ENCODE measurements at regions not wholly inside any gene's neighbourhood (a gene's known extent, or its start where the extent isn't known, plus 50 kb on each side); places are given as distances from the start of the nearest gene placed in this dataset.

DNA sequence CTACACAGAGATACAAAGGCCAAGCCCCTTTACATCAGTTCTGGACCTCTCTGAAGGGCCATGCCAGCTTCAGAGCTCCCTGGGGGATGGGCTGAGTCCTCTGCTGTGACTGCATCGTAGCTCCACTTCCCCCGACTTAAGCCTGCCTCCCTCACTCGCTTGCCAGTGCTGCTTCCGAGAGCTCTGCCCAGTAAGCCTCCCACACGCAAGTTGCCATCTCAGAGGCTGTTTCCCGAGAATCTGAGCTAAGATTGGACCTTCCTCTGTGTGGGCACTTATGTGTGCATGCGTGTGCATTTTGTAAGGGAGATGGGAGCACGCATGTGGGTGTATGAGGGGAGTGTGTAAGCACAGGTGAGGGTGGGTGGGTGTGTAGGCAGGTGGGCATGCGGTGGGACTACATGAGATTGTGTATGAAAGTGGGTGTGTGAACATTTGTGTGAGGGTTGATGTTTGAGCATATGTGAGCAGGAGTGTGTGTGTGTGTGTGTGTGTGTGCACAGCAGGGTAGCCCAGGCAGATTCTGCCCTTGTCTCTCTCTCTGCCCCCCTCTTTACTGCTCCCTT, 163.0 kb upstream of the SYT13 start:
- no peak for DNase-seq (ENCODE audit: low spot score)
- TF ChIP-seq, protein P1, sequence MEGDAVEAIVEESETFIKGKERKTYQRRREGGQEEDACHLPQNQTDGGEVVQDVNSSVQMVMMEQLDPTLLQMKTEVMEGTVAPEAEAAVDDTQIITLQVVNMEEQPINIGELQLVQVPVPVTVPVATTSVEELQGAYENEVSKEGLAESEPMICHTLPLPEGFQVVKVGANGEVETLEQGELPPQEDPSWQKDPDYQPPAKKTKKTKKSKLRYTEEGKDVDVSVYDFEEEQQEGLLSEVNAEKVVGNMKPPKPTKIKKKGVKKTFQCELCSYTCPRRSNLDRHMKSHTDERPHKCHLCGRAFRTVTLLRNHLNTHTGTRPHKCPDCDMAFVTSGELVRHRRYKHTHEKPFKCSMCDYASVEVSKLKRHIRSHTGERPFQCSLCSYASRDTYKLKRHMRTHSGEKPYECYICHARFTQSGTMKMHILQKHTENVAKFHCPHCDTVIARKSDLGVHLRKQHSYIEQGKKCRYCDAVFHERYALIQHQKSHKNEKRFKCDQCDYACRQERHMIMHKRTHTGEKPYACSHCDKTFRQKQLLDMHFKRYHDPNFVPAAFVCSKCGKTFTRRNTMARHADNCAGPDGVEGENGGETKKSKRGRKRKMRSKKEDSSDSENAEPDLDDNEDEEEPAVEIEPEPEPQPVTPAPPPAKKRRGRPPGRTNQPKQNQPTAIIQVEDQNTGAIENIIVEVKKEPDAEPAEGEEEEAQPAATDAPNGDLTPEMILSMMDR (IDR thresholded peaks at IDR 0.05), result no peak
- no peaks in the 10 kb centered on the region for H3K36me3 ChIP-seq
- no peak overlapping the region for H3K4me3 ChIP-seq
- H3K27ac ChIP-seq, result no peak overlapping the region
- no peaks in the 10 kb centered on the region for H3K4me1 ChIP-seq
- H3K27me3 ChIP-seq, result no peaks in the 10 kb centered on the region
- H3K9me3 ChIP-seq, result no peaks in the 10 kb centered on the region

GRCh38 chr11:45448561-45448960, 162.4 kb upstream of the SYT13 start:
- Histone ChIP-seq H3K4me3 (no peak overlapping the region), H3K27ac (no peak overlapping the region), H3K27me3 (no peaks in the 10 kb centered on the region), H3K9me3 (no peaks in the 10 kb centered on the region), H3K36me3 (no peaks in the 10 kb centered on the region), H3K4me1 (no peaks in the 10 kb centered on the region)
- TF ChIP-seq, protein P1 (IDR thresholded peaks at IDR 0.05), result no peak
- no peak for DNase-seq (ENCODE audit: low spot score)

GRCh38 chr11:45446998-45447397, 160.9 kb upstream of the SYT13 start:
- H3K27ac ChIP-seq, result no peak overlapping the region
- no peak for DNase-seq (ENCODE audit: low spot score)

GRCh38 chr11:45446434-45446833, 160.3 kb upstream of the SYT13 start:
- Histone ChIP-seq H3K27me3 (no peaks in the 10 kb centered on the region), H3K4me3 (no peak overlapping the region)

More at GRCh38 chr11:45446998-45447397, 160.9 kb upstream of the SYT13 start:
- Histone ChIP-seq H3K27me3 (no peaks in the 10 kb centered on the region), H3K4me3 (no peak overlapping the region), H3K4me1 (no peaks in the 10 kb centered on the region), H3K36me3 (no peaks in the 10 kb centered on the region), H3K9me3 (no peaks in the 10 kb centered on the region)
- TF ChIP-seq, protein P1 (IDR thresholded peaks at IDR 0.05), result no peak

DNA sequence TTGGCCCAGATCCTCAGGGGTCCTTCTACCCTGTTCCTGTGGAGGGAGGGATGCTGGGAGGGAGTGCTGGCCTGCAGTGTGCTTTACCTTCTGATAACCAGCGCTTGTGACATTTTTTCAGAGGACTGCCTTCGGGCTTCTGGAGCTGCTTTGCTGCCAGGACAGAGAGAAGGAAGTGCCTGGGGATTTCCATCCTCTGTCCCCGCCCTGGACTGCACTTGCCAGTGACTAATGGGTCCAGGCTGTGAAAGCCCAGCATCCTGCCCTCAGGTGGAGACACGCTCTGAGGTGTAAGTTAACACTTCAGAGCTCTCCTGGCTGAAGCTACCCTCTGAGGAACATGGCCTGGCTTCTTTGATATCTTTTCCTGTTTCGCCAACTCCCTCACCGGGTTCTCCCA, 158.7 kb upstream of the SYT13 start:
- Histone ChIP-seq H3K36me3 (no peaks in the 10 kb centered on the region), H3K27me3 (no peaks in the 10 kb centered on the region), H3K4me1 (no peaks in the 10 kb centered on the region), H3K27ac (no peak overlapping the region), H3K4me3 (no peak overlapping the region), H3K9me3 (no peaks in the 10 kb centered on the region)
- DNase-seq (ENCODE audit: low spot score), result no peak
- TF ChIP-seq, protein P1 (IDR thresholded peaks at IDR 0.05), result no peak

More at GRCh38 chr11:45446434-45446833, 160.3 kb upstream of the SYT13 start:
- Histone ChIP-seq H3K27ac (no peak overlapping the region), H3K9me3 (no peaks in the 10 kb centered on the region), H3K4me1 (no peaks in the 10 kb centered on the region), H3K36me3 (no peaks in the 10 kb centered on the region)
- DNase-seq (ENCODE audit: low spot score), result no peak
- TF ChIP-seq, protein P1 (IDR thresholded peaks at IDR 0.05), result no peak

DNA sequence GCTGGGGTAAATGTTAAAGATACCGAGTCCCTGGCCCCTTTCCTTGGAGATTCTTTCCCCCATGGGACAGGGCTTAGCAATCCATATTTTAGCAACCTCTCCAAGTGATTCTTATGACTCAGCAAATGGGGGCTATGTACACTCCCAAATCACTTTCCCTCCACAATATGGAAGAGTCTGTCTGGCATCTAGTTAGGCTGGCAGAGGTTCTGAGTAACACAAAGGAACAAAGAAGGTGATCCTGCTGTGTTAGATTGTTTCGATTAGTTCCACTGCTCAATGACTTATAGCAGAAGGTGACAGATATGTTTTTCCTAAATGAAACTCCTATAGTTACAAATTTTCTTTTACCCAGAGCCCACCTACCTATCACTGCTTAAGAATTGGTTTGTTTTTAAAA, 154.0 kb upstream of the SYT13 start:
- TF ChIP-seq, protein P1 (IDR thresholded peaks at IDR 0.05), result no peak
- Histone ChIP-seq H3K27ac (no peak overlapping the region), H3K36me3 (no peaks in the 10 kb centered on the region), H3K4me3 (no peak overlapping the region), H3K4me1 (no peaks in the 10 kb centered on the region), H3K27me3 (no peaks in the 10 kb centered on the region), H3K9me3 (peaks cover 0 to 3% of the 10 kb centered on the region in 2 donors)
- no peak for DNase-seq (ENCODE audit: low spot score)
